ENCODE measurements at regions not wholly inside any gene's neighbourhood (a gene's known extent, or its start where the extent isn't known, plus 50 kb on each side); places are given as distances from the start of the nearest gene placed in this dataset.
A peak's percentile ranks its signal among the peaks of the same experiment; 100 is the strongest.

DNA sequence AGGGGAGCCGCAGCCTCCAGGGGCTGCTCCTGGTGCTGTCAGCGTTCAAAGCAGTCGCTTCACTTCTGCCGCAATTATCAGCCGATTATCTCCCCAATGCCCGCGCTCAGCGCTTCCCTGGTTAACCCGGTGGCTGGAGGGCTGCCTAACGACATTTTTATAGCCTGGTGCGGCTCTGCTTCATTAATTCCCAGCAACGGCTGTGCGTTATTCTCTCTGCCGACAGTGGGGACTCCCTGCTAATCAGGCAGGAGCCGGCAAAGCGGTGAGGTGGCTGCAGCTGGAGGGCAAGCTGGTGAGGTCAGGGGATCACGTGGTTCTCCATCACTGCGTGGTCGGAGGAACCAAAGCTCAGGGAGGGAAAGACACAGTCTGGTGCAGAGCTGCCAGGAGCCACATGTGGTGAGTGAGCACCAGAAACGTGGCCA is 62.9 kb downstream of the GLRX5 start:
- H3K9me3 ChIP-seq, result no peaks in the 10 kb centered on the region
- BruUV-seq (replicated peaks), result no TSS peak
- POLR2A ChIA-PET, result no interaction called here
- CTCF ChIA-PET, result no interaction called here
- no peaks in the 10 kb centered on the region for H3K4me1 Mint-ChIP-seq (ENCODE audit: low read depth, unreplicated experiment)
- H3K27me3 ChIP-seq (replicated peaks; ENCODE audit: control insufficient read depth, insufficient read depth, low read length), result no peaks in the 10 kb centered on the region; the same call in 1 of the 2 replicates
- no peak overlapping the region for H3K4me3 ChIP-seq (ENCODE audit: low read depth, low read length)
- peaks cover 9% of the 10 kb centered on the region for H3K27me3 Mint-ChIP-seq (ENCODE audit: insufficient read depth, unreplicated experiment)
- TF ChIP-seq, protein P1, sequence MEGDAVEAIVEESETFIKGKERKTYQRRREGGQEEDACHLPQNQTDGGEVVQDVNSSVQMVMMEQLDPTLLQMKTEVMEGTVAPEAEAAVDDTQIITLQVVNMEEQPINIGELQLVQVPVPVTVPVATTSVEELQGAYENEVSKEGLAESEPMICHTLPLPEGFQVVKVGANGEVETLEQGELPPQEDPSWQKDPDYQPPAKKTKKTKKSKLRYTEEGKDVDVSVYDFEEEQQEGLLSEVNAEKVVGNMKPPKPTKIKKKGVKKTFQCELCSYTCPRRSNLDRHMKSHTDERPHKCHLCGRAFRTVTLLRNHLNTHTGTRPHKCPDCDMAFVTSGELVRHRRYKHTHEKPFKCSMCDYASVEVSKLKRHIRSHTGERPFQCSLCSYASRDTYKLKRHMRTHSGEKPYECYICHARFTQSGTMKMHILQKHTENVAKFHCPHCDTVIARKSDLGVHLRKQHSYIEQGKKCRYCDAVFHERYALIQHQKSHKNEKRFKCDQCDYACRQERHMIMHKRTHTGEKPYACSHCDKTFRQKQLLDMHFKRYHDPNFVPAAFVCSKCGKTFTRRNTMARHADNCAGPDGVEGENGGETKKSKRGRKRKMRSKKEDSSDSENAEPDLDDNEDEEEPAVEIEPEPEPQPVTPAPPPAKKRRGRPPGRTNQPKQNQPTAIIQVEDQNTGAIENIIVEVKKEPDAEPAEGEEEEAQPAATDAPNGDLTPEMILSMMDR (IDR thresholded peaks at IDR 0.05; ENCODE audit: insufficient read depth in 1 of 2, low read depth in 1 of 2, low read length in 1 of 2, severe bottlenecking in 1 of 2, unreplicated experiment in 1 of 2), result no peak
- H3K9me3 Mint-ChIP-seq (ENCODE audit: unreplicated experiment), result no peaks in the 10 kb centered on the region
- peak; percentile 11 to 39 for DNase-seq
- no peaks in the 10 kb centered on the region for H3K36me3 Mint-ChIP-seq (ENCODE audit: insufficient read depth, unreplicated experiment)
- H3K4me1 ChIP-seq, result no peaks in the 10 kb centered on the region
- H3K4me3 Mint-ChIP-seq (ENCODE audit: unreplicated experiment), result no peak overlapping the region
- no peaks in the 10 kb centered on the region for H3K36me3 ChIP-seq (ENCODE audit: control insufficient read depth, insufficient read depth, low read length)
- H3K27ac Mint-ChIP-seq (ENCODE audit: unreplicated experiment), result no peak overlapping the region
- intact Hi-C loops (cut with micrococcal nuclease; ENCODE audit: unreplicated experiment), result no loop called here

- Histone ChIP-seq H3K36me3 (ENCODE audit: control insufficient read depth, insufficient read depth, low read length) (no peaks in the 10 kb centered on the region), H3K4me3 (ENCODE audit: low read depth, low read length) (no peak overlapping the region), H3K27me3 (replicated peaks; ENCODE audit: control insufficient read depth, insufficient read depth, low read length) (no peaks in the 10 kb centered on the region; the same call in 1 of the 2 replicates), H3K9me3 (no peaks in the 10 kb centered on the region), H3K4me1 (no peaks in the 10 kb centered on the region)
- TF ChIP-seq, protein P1 (IDR thresholded peaks at IDR 0.05; ENCODE audit: insufficient read depth in 1 of 2, low read depth in 1 of 2, low read length in 1 of 2, severe bottlenecking in 1 of 2, unreplicated experiment in 1 of 2), result no peak
- no peak for DNase-seq
- ChIA-PET POLR2A (no interaction called here), CTCF (no interaction called here)
- no TSS peak for BruUV-seq (replicated peaks)
- no peaks in the 10 kb centered on the region for H3K9me3 Mint-ChIP-seq (ENCODE audit: unreplicated experiment)
- intact Hi-C loops (cut with micrococcal nuclease; ENCODE audit: unreplicated experiment), result no loop called here
- no peaks in the 10 kb centered on the region for H3K36me3 Mint-ChIP-seq (ENCODE audit: insufficient read depth, unreplicated experiment)
- H3K27ac Mint-ChIP-seq (ENCODE audit: unreplicated experiment), result no peak overlapping the region
- peaks cover 16% of the 10 kb centered on the region for H3K27me3 Mint-ChIP-seq (ENCODE audit: insufficient read depth, unreplicated experiment)
- H3K4me1 Mint-ChIP-seq (ENCODE audit: low read depth, unreplicated experiment), result no peaks in the 10 kb centered on the region
- H3K4me3 Mint-ChIP-seq (ENCODE audit: unreplicated experiment), result no peak overlapping the region
Observed at GRCh38 chr14:95601650-95602049, 66.8 kb downstream of the GLRX5 start.

DNA sequence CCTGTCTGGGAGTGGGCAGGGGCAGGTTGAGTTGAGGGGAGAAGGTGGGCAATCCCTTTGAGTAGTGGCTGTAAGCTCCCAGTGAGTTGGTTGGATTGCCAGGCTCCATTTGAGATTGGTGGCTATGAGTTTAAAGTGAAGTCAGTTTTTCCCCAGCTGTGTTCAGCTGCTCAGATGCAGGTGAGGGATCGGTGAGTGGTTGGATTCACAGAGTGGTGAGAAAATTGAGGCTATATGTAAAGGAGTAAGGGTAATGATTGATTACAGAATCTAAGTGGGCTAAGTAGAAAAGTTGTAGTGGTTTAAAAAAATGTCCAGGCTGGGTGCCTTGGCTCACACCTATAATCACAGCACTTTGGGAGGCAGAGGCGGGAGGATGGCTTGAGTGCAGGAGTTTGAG is 68.6 kb downstream of the GLRX5 start:
- POLR2A ChIA-PET, result no interaction called here
- no peaks in the 10 kb centered on the region; the same call in none of the 2 replicates for H3K27me3 ChIP-seq (replicated peaks; ENCODE audit: control insufficient read depth, insufficient read depth, low read length)
- H3K4me1 Mint-ChIP-seq (ENCODE audit: low read depth, unreplicated experiment), result no peaks in the 10 kb centered on the region

More for the DNA sequence above, 68.6 kb downstream of the GLRX5 start:
- Histone ChIP-seq H3K9me3 (no peaks in the 10 kb centered on the region), H3K36me3 (ENCODE audit: control insufficient read depth, insufficient read depth, low read length) (no peaks in the 10 kb centered on the region), H3K4me1 (no peaks in the 10 kb centered on the region), H3K4me3 (ENCODE audit: low read depth, low read length) (no peak overlapping the region)
- no peak overlapping the region for H3K27ac Mint-ChIP-seq (ENCODE audit: unreplicated experiment)
- peaks cover 20% of the 10 kb centered on the region for H3K27me3 Mint-ChIP-seq (ENCODE audit: insufficient read depth, unreplicated experiment)
- no peak for DNase-seq
- TF ChIP-seq, protein P1 (IDR thresholded peaks at IDR 0.05; ENCODE audit: insufficient read depth in 1 of 2, low read depth in 1 of 2, low read length in 1 of 2, severe bottlenecking in 1 of 2, unreplicated experiment in 1 of 2), result no peak
- H3K36me3 Mint-ChIP-seq (ENCODE audit: insufficient read depth, unreplicated experiment), result no peaks in the 10 kb centered on the region
- no TSS peak for BruUV-seq (replicated peaks)
- CTCF ChIA-PET, result no interaction called here
- intact Hi-C loops (cut with micrococcal nuclease; ENCODE audit: unreplicated experiment), result no loop called here
- H3K9me3 Mint-ChIP-seq (ENCODE audit: unreplicated experiment), result no peaks in the 10 kb centered on the region
- no peak overlapping the region for H3K4me3 Mint-ChIP-seq (ENCODE audit: unreplicated experiment)

All from Caco-2 (cell line).